ENCODE measurements at regions not wholly inside any gene's neighbourhood (a gene's known extent, or its start where the extent isn't known, plus 50 kb on each side); places are given as distances from the start of the nearest gene placed in this dataset.

DNA sequence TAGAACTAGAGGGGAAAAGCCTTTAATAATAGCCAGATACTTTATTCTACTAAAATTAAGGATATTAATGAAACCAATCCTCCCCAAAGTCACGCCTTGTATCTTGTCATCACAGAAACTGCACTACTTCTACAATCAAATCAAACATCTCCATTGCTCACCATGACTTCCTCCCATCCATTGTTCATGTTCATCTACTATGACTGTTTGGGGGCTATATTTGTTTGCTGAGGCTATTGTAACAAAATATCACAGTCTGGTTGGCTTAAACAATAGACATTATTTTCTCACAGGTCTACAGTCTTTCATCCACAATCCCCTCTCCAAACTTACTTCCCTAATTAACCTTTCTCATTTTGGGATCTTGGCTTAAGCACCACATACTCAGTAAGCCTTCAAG is 193.6 kb upstream of the FSCB start:
- TF ChIP-seq POLR2A (IDR thresholded peaks at IDR 0.05): no peak
- TF ChIP-seq CTCF (IDR thresholded peaks at IDR 0.05): no peak
- TF ChIP-seq POLR2AphosphoS5 (IDR thresholded peaks at IDR 0.05): no peak

All from prostate gland (tissue), 2 donors.